ENCODE measurements at regions not wholly inside any gene's neighbourhood (a gene's known extent, or its start where the extent isn't known, plus 50 kb on each side); places are given as distances from the start of the nearest gene placed in this dataset.

- TF ChIP-seq, protein P1, sequence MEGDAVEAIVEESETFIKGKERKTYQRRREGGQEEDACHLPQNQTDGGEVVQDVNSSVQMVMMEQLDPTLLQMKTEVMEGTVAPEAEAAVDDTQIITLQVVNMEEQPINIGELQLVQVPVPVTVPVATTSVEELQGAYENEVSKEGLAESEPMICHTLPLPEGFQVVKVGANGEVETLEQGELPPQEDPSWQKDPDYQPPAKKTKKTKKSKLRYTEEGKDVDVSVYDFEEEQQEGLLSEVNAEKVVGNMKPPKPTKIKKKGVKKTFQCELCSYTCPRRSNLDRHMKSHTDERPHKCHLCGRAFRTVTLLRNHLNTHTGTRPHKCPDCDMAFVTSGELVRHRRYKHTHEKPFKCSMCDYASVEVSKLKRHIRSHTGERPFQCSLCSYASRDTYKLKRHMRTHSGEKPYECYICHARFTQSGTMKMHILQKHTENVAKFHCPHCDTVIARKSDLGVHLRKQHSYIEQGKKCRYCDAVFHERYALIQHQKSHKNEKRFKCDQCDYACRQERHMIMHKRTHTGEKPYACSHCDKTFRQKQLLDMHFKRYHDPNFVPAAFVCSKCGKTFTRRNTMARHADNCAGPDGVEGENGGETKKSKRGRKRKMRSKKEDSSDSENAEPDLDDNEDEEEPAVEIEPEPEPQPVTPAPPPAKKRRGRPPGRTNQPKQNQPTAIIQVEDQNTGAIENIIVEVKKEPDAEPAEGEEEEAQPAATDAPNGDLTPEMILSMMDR (conservative IDR thresholded peaks at IDR 0.05), result no peak
- TF ChIP-seq ZFX (IDR thresholded peaks at IDR 0.05), result no peak
These were observed 79.1 kb upstream of the AKIP1 start for GRCh38 chr11:8831861-8832260.
